Bronchial epithelial cell (primary cell): ENCODE measurements at regions not wholly inside any gene's neighbourhood (a gene's known extent, or its start where the extent isn't known, plus 50 kb on each side); places are given as distances from the start of the nearest gene placed in this dataset.

Source experiments
- DNase-seq: peaks from one replicate; pipeline ENCODE4 v3.0.0-alpha.2; 2010; ENCODE audit warnings: low read depth
- FAIRE-seq: peaks from 2 replicates; lab custom pipeline; 2011; peaks lifted over from hg19 to GRCh38; lab: Jason Lieb, UNC
- H3K27me3 ChIP-seq: 2 replicates; pipeline ENCODE4 v1.5.1; 2011; ENCODE audit warnings: low read length; ENCODE audit not compliant: control insufficient read depth, insufficient read depth
- H3K36me3 ChIP-seq: 2 replicates; pipeline ENCODE4 v1.5.1; 2011; ENCODE audit warnings: low read length; ENCODE audit not compliant: control insufficient read depth, insufficient read depth
- H3K4me3 ChIP-seq: 2 replicates; pipeline ENCODE4 v1.5.1; 2011; ENCODE audit warnings: mild to moderate bottlenecking, low read depth, low read length, control low read depth
- CTCF ChIP-seq: IDR thresholded peaks from 2 replicates; pipeline ENCODE4 v1.5.1; 2011; ENCODE audit warnings: mild to moderate bottlenecking, moderate library complexity, low read length, control low read depth, inconsistent platforms; ENCODE audit not compliant: insufficient read depth, severe bottlenecking

GRCh38 chr7:79823246-79823951 is 311.2 kb upstream of the GNAI1 start:
- FAIRE-seq (no peak), DNase-seq (no peak)
- no peaks in the 10 kb centered on the region for H3K36me3 ChIP-seq
- no peaks in the 10 kb centered on the region for H3K27me3 ChIP-seq
- no peak overlapping the region for H3K4me3 ChIP-seq
- no peak for TF ChIP-seq CTCF

GRCh38 chr7:79822620-79823240 is 311.9 kb upstream of the GNAI1 start:
- Histone ChIP-seq H3K4me3 (no peak overlapping the region), H3K27me3 (no peaks in the 10 kb centered on the region), H3K36me3 (no peaks in the 10 kb centered on the region)
- FAIRE-seq (no peak), DNase-seq (no peak)
- TF ChIP-seq CTCF: no peak

GRCh38 chr7:79820387-79820786 is 314.2 kb upstream of the GNAI1 start:
- TF ChIP-seq CTCF: no peak
- peak; percentile 13 for DNase-seq
- no peak for FAIRE-seq

GRCh38 chr7:79810916-79811315 is 323.7 kb upstream of the GNAI1 start:
- Histone ChIP-seq H3K27me3 (no peaks in the 10 kb centered on the region), H3K4me3 (no peak overlapping the region), H3K36me3 (no peaks in the 10 kb centered on the region)
- no peak for TF ChIP-seq CTCF
- DNase-seq (no peak), FAIRE-seq (no peak)

More at GRCh38 chr7:79820387-79820786, 314.2 kb upstream of the GNAI1 start:
- Histone ChIP-seq H3K4me3 (no peak overlapping the region), H3K36me3 (no peaks in the 10 kb centered on the region), H3K27me3 (no peaks in the 10 kb centered on the region)

- H3K36me3 ChIP-seq: no peaks in the 10 kb centered on the region
- no peaks in the 10 kb centered on the region for H3K27me3 ChIP-seq
- peak; percentile 19 for DNase-seq
- no peak for FAIRE-seq
- TF ChIP-seq CTCF: peak; percentile 24
- no peak overlapping the region for H3K4me3 ChIP-seq
Measured at GRCh38 chr7:79806161-79806734, 328.4 kb upstream of the GNAI1 start.
